ENCODE measurements at regions not wholly inside any gene's neighbourhood (a gene's known extent, or its start where the extent isn't known, plus 50 kb on each side); places are given as distances from the start of the nearest gene placed in this dataset.
A peak's percentile ranks its signal among the peaks of the same experiment; 100 is the strongest.
"Not testable (repeated sequence)": the region's sequence is repeated elsewhere in the genome, so short reads cannot be mapped to it uniquely, and the experiment has no call there.

GRCh38 chr20:6381887-6382286 lies 259.1 kb upstream of the FERMT1 start:
- FAIRE-seq = no peak

GRCh38 chr20:6362245-6362644 lies 239.4 kb upstream of the FERMT1 start:
- DNase-seq (ENCODE audit: low spot score in 2 of 2) = no peak
- FAIRE-seq = no peak

More at GRCh38 chr20:6381887-6382286, 259.1 kb upstream of the FERMT1 start:
- DNase-seq (ENCODE audit: low spot score in 2 of 2) = no peak

GRCh38 chr20:6360766-6361165 lies 237.9 kb upstream of the FERMT1 start:
- DNase-seq (ENCODE audit: low spot score in 2 of 2) (no peak), FAIRE-seq (no peak)

- DNase-seq (ENCODE audit: low spot score in 2 of 2) (no peak), FAIRE-seq (no peak)
Observed at GRCh38 chr20:6355754-6356451, 233.1 kb upstream of the FERMT1 start.

GRCh38 chr20:6348908-6349307 lies 226.1 kb upstream of the FERMT1 start:
- FAIRE-seq = no peak
- DNase-seq (ENCODE audit: low spot score in 2 of 2) = no peak

GRCh38 chr20:6347916-6348315 lies 225.1 kb upstream of the FERMT1 start:
- no peak for FAIRE-seq
- DNase-seq (ENCODE audit: low spot score in 2 of 2) = no peak

GRCh38 chr20:6341491-6341890 lies 218.7 kb upstream of the FERMT1 start:
- no peak for DNase-seq (ENCODE audit: low spot score in 2 of 2)
- FAIRE-seq = no peak

GRCh38 chr20:6339176-6339575 lies 216.3 kb upstream of the FERMT1 start:
- no peak for DNase-seq (ENCODE audit: low spot score in 2 of 2)
- no peak for FAIRE-seq

GRCh38 chr20:6333110-6333509 lies 210.3 kb upstream of the FERMT1 start:
- DNase-seq (ENCODE audit: low spot score in 2 of 2) = no peak
- no peak for FAIRE-seq

- not testable (repeated sequence) for FAIRE-seq
Observed at GRCh38 chr20:6321235-6321634, 198.4 kb upstream of the FERMT1 start.

GRCh38 chr20:6311841-6312655 lies 189.2 kb upstream of the FERMT1 start:
- DNase-seq (ENCODE audit: low spot score in 2 of 2) (no peak), FAIRE-seq (no peak)

More at GRCh38 chr20:6321235-6321634, 198.4 kb upstream of the FERMT1 start:
- DNase-seq (ENCODE audit: low spot score in 2 of 2) = not testable (repeated sequence)

- FAIRE-seq (no peak), DNase-seq (ENCODE audit: low spot score in 2 of 2) (no peak)
Observed at GRCh38 chr20:6311097-6311496, 188.3 kb upstream of the FERMT1 start.

- FAIRE-seq (no peak), DNase-seq (ENCODE audit: low spot score in 2 of 2) (no peak)
Observed at GRCh38 chr20:6305536-6305935, 182.7 kb upstream of the FERMT1 start.

GRCh38 chr20:6302041-6302440 lies 179.2 kb upstream of the FERMT1 start:
- FAIRE-seq (no peak), DNase-seq (ENCODE audit: low spot score in 2 of 2) (no peak)

- DNase-seq (ENCODE audit: low spot score in 2 of 2) (no peak), FAIRE-seq (no peak)
Observed at GRCh38 chr20:6299456-6299855, 176.6 kb upstream of the FERMT1 start.

GRCh38 chr20:6298049-6298448 lies 175.2 kb upstream of the FERMT1 start:
- FAIRE-seq (no peak), DNase-seq (ENCODE audit: low spot score in 2 of 2) (no peak)

- no peak for DNase-seq (ENCODE audit: low spot score in 2 of 2)
- no peak for FAIRE-seq
Observed at GRCh38 chr20:6295867-6296256, 173.0 kb upstream of the FERMT1 start.

- DNase-seq (ENCODE audit: low spot score in 2 of 2) = no peak
Observed at GRCh38 chr20:6295127-6295866, 172.5 kb upstream of the FERMT1 start.

GRCh38 chr20:6287471-6287870 lies 164.6 kb upstream of the FERMT1 start:
- FAIRE-seq = no peak
- DNase-seq (ENCODE audit: low spot score in 2 of 2) = no peak

More at GRCh38 chr20:6295127-6295866, 172.5 kb upstream of the FERMT1 start:
- FAIRE-seq = no peak

- peak; percentile 70 for FAIRE-seq
- DNase-seq (ENCODE audit: low spot score in 2 of 2) = no peak
Observed at GRCh38 chr20:6282642-6283041, 159.8 kb upstream of the FERMT1 start.

GRCh38 chr20:6277661-6278240 lies 154.9 kb upstream of the FERMT1 start:
- no peak for FAIRE-seq
- DNase-seq (ENCODE audit: low spot score in 2 of 2) = no peak
